Stimulated activated CD4-positive, alpha-beta T cell treated with anti-CD3 and anti-CD28 coated beads, Interleukin-1b, Interleukin-23, amount 100 ng/mL, for 1 hour (primary cell): ENCODE measurements at regions not wholly inside any gene's neighbourhood (a gene's known extent, or its start where the extent isn't known, plus 50 kb on each side); places are given as distances from the start of the nearest gene placed in this dataset.
"Not testable (repeated sequence)": the region's sequence is repeated elsewhere in the genome, so short reads cannot be mapped to it uniquely, and the experiment has no call there.

ENCODE experiments used
- DNase-seq, 2 donors: peaks; one replicate each; pipeline ENCODE4 v3.0.0-alpha.2; 2020; ENCODE audit warnings: low read depth in 2 of 2

DNA sequence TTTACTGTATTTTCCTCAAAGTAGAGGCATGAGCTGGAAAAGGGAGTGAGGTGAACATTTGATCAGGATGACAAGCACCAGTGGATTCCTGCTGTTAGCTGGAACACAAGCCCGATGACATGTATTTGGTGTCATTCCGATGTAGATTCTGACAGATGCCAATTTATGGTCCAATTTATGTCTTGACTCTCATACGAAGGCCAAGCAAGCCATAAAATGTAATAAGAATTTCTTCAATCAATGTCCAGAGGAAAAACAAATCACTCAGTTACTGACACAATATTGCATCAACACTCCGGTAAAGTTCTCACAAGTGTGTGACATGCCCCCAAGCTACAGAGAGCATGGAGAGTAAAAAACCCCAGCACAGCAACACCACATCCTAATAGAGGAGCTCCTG is 138.3 kb upstream of the ZNF521 start:
- DNase-seq: no peak

GRCh38 chr18:25473008-25473407 is 121.0 kb upstream of the ZNF521 start:
- no peak for DNase-seq

DNA sequence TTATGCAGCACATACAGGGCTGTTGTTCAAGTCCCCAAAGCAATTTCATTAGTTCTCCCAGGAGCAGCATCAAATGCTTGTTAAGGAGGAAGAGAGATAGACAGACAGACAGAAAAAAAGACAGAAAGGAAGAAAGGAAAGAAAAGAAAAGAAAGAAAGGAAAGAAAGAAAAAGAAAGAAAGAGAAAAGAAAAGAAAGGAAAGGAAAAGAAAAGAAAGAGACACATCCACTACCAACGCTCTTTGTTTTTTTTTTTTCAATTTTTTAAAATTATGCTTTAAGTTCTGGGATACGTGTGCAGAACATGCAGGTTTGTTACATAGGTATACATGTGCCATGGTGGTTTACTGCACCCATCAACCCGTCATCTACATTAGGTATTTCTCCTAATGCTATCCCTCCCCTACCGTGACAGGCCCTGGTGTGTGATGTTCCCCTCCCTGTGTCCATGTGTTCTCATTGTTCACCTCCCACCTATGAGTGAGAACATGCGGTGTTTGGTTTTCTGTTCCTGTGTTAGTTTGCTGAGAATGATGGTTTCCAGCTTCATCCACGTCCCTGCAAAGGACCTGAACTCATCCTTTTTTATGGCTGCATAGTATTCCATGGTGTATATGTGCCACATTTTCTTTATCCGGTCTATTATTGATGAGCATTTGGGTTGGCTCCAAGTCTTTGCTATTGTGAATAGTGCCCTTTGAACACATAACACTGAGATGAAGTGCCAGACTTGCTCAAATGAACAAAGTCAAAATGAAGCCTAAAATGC is 119.0 kb upstream of the ZNF521 start:
- not testable (repeated sequence) for DNase-seq

DNA sequence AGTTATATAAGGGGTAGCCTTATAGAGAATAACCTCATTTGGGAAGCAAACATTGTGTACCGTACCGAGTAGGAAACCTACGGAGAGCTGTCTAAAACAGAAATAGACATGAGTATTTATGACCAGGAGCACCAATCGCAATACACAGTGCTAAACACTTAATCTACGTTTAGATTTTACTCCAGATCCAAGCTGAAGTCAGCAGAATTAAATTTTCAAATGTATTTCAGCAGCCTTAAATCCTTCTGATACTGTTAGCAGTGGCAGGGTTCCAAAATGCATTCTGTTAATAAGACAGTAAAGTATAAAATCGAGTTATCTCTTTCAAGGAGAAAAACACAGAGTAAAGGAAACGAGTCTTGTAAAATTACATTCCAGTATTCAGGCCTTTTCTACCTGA is 118.1 kb upstream of the ZNF521 start:
- DNase-seq: no peak

DNA sequence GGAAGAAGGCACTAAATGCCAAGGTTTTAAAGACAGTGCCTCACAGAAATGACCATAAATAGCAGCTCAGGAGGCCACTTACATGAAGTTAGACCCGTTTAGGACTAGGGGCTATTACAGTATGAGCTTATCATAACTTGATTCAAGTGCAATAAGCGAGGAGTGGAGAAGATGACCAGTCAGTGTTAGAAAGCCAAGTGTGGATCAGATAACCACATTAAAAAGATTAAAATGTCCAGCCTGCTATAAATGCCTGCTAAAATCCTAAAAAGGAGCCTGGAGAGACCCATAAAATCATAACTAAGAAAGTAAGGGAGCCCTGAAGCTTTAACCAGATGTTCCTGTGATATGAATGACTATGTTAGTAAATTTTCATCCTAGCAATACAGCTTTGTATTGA is 117.5 kb upstream of the ZNF521 start:
- DNase-seq: no peak

GRCh38 chr18:25467226-25467987 is 115.4 kb upstream of the ZNF521 start:
- no peak for DNase-seq

- no peak for DNase-seq
These were observed 113.3 kb upstream of the ZNF521 start for GRCh38 chr18:25465152-25465732.

GRCh38 chr18:25464227-25464626 is 112.3 kb upstream of the ZNF521 start:
- no peak for DNase-seq

DNA sequence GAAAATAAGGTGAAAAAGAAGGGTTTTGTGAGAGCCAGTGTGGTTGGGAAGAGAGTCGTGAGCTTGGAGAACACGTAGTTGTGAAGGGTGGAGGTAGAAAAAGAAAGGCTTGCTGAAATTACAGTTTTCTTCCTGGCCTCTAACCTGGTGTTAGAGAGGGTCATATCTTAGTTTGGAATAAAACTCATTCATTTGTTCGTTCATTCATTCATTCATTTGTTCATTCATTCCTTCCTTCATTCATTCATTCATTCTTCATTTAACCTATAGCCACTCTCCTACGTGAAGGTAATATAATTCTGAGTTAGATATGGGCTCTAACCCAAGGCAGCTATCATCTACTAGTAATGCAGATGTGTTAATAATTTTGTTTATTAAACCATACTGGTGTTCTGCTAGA is 111.8 kb upstream of the ZNF521 start:
- DNase-seq: no peak

DNA sequence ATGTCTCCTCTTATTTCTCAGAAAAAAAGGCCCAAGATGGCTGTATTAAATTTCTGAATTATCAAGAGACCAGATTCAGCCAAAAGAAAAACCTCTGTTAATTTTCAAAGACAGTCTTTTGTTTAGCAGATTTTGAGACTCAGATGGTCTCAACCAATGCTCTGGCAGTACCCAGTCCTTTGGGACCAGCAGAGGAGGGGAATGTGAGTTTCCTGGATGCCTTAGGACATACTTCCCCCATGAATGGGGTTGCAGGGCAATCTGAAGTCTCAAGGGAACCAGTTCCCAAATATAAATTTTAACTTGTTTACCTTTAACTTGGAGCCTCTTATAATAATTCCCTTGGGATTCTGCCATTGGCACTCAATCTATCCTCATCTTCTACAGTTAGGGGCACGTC is 107.8 kb upstream of the ZNF521 start:
- DNase-seq: no peak

GRCh38 chr18:25457601-25458000 is 105.6 kb upstream of the ZNF521 start:
- DNase-seq: no peak

- DNase-seq: no peak
These were observed 105.2 kb upstream of the ZNF521 start for GRCh38 chr18:25457126-25457525.

- DNase-seq: no peak
These were observed 104.5 kb upstream of the ZNF521 start for GRCh38 chr18:25456334-25457010.

DNA sequence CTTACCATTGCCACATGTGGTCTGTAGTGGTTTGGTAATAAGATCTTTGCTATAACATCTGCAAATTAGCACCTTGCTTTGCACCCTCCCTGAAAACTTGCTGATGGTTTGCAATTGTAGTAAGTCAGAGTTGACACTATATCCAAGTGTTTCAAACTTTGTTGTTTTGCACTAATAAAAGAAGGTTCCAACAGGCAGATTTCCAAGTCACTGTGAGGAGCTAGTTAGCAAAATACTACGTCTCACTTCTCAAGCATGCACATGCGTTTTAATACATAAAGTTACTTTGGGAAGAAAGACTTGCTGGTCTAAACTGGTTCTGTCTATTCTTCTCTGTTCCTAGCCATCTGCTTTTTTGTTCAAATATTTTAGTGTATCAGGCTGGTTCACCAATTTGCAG is 103.7 kb upstream of the ZNF521 start:
- no peak for DNase-seq

DNA sequence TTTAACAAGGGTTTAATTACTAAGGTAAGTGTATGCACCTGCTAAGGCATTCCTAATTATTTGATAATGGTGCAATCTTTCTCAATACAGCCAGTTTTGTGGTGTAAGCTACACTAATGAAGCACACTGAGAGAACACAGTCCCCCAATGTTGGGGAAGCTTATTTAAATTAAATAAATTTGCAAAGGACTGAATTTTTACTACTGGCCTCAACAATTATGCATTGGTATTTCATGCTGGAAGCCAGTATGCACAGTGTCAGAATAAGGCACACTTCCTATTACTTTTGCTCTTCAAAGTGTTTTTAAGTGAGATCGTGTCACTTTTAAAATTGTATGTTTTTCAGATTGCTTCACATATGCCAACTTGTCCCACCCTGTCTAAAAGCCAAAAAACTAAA is 103.2 kb upstream of the ZNF521 start:
- DNase-seq: no peak

GRCh38 chr18:25454730-25455129 is 102.8 kb upstream of the ZNF521 start:
- no peak for DNase-seq

GRCh38 chr18:25454270-25454659 is 102.3 kb upstream of the ZNF521 start:
- DNase-seq: no peak

DNA sequence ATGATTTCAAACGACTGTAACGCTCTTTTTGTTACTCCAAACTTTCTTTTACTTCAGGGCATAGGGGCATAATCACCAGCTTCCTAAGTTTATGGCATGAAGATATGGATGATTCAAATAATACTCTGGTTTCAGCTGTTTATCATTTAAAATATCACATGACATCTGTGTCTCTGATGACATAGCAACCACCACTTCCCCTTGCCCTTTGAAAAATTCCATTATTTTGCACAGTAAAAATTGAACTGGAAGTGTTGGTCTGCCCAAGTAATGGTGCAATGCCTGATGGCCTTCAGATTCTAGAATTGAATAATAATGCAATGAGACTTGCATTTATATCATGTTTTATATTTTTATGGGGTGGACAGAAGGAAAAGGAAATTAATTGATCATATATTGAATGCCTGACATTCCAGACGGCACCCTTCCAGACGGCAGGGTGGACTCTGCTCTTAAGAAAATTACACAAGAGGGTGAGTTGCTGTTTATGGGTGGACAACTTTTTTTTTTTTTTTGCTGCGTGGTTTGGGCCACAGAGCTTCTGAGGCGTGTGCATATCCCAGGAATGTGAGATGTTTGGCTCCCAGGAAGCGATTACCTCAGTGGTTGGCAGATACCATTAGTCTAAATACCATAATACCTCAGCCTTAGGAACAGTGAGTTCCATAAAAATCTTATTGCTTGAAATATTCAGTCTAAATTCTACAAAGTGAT is 101.7 kb upstream of the ZNF521 start:
- no peak for DNase-seq

- no peak for DNase-seq
These were observed 99.2 kb upstream of the ZNF521 start for GRCh38 chr18:25451077-25451658.

GRCh38 chr18:25449046-25449445 is 97.1 kb upstream of the ZNF521 start:
- no peak for DNase-seq

DNA sequence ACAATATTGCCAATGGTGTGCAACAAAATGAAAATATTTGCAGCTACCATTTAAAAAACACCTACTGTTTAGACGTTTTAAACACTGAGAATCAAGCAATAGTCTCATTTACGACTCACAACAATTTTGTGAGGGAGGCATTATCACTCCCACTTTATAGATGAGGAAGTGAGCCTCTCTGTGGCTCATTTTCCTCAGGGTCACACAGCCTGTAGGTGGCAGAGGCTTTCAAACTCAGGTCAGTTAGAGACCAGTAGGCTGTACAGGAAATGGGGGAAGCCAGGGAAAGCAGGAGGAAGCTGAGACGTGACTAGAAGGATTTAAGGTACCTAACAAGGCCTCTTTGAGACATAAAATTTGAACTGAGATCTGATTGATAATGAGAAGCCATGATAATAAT is 95.0 kb upstream of the ZNF521 start:
- DNase-seq: no peak
